Adrenal gland (tissue), 9 donors: ENCODE measurements at regions not wholly inside any gene's neighbourhood (a gene's known extent, or its start where the extent isn't known, plus 50 kb on each side); places are given as distances from the start of the nearest gene placed in this dataset.
A peak's percentile ranks its signal among the peaks of the same experiment; 100 is the strongest.

Source experiments
- DNase-seq, 7 donors: peaks; one replicate each; pipeline ENCODE4 v3.0.0-alpha.2; 2019 to 2020
- H3K27ac ChIP-seq, 5 donors: fragments of 200-600 bp; sonication (generic) in 4 of 5; 1 replicate in 3 of 5; 2 replicates in 2 of 5; pipeline versions ENCODE4 v1.5.1 to v1.8.0; 2016 to 2020; ENCODE audit warnings: mild to moderate bottlenecking in 1 of 5
- H3K27me3 ChIP-seq: fragments of 200-600 bp; 2 replicates; pipeline ENCODE4 v1.8.0; 2021
- H3K36me3 ChIP-seq, 2 donors: fragments of 200-600 bp; replicated peaks in 1 of 2; 1 replicate in 1 of 2; 2 replicates in 1 of 2; pipeline versions ENCODE4 v1.5.1 to v1.8.0; 2018 to 2022
- H3K4me1 ChIP-seq, 2 donors: fragments of 200-600 bp; replicated peaks in 1 of 2; 1 replicate in 1 of 2; 2 replicates in 1 of 2; pipeline versions ENCODE4 v1.5.1 to v1.8.0; 2018 to 2021
- H3K4me3 ChIP-seq, 4 donors: fragments of 200-600 bp; sonication (generic) in 3 of 4; one replicate each; pipeline ENCODE4 v1.5.1; 2016 to 2018
- H3K9me3 ChIP-seq, 3 donors: fragments of 200-600 bp; sonication (generic) in 1 of 3; replicated peaks in 1 of 3; 1 replicate in 2 of 3; 2 replicates in 1 of 3; pipeline versions ENCODE4 v1.5.1 to v1.8.0; 2016 to 2021
- POLR2A ChIP-seq, 2 donors: fragments of 450-650 bp; IDR thresholded peaks; one replicate each; pipeline ENCODE4 v1.6.1; 2017; ENCODE audit warnings: antibody characterized with exemption in 2 of 2, mild to moderate bottlenecking in 2 of 2, moderate library complexity in 1 of 2
- WGBS, 4 donors: extraction: QIAGEN DNeasy Blood & Tissue Kit in 2 of 4; methylation state at CpG; one replicate each; pipeline versions ENCODE4 v1.1.5 to v1.1.7; 2013 to 2017; 5-methylcytosine and 5-hydroxymethylcytosine counted together
- intact Hi-C, 2 donors: fragments of 100-400 bp; cut with DNase I; formaldehyde crosslinking; loops; one replicate each; pipeline versions ENCODE4 v1.14.1 to v1.15.0; 2022 to 2023
- TF ChIP-seq, protein P1 (sequence below), 6 experiments: fragments of 450-650 bp in 4 of 6; fragments of 200-600 bp in 2 of 6; sonication (generic) in 1 of 6; IDR thresholded peaks; 1 replicate in 5 of 6; 2 replicates in 1 of 6; pipeline versions ENCODE4 v1.5.1 to v1.8.0; 2016 to 2021; ENCODE audit warnings: antibody characterized with exemption in 6 of 6, mild to moderate bottlenecking in 2 of 6, moderate library complexity in 1 of 6
- donor health status: healthy with polysubstance abuse.
- donor health status: Bipolar disorder and iron deficiency.
- donor health status: DM: yes; HTN: yes; CAD: no.
- donor health status: DM: no; HTN: no; CAD: no.
- donor health status: DM: no; HTN: no; CAD: no.

DNA sequence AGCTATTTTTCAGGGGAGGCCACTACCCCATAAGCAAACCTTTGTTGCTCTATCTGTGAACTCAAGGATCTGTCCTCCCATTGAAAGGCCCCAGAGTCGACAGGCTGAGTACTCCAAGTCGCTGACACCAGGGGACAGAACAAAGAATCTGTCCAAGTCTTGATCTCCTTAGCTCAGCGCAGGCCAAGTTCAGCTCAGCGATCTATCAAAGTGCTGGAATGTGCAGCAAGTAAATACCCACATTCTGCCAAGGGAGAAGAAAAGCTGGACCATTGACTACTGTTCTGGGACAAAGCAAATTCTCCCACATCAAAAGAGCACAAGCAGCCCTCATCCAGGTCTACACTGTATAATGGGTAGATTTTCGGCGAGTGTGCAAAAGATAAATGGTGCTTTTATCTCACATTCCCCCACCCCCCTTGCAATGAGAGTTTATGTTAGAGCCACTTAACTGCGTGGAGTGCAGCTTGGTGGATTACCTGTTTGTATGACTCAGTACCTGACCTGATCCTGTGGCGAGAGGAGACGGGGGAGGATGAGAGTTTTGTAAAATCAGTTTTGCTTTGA, 391.7 kb upstream of the SGCG start:
- Histone ChIP-seq H3K36me3 (no peaks in the 10 kb centered on the region), H3K9me3 (no peaks in the 10 kb centered on the region), H3K4me3 (no peak overlapping the region), H3K27ac (no peak overlapping the region), H3K4me1 (no peaks in the 10 kb centered on the region), H3K27me3 (peaks cover 16% of the 10 kb centered on the region)
- WGBS, 4 donors = 69 to 72% (median 70%) methylated on average over 9 of the region's 9 CpGs
- DNase-seq = no peak
- TF ChIP-seq, protein P1, sequence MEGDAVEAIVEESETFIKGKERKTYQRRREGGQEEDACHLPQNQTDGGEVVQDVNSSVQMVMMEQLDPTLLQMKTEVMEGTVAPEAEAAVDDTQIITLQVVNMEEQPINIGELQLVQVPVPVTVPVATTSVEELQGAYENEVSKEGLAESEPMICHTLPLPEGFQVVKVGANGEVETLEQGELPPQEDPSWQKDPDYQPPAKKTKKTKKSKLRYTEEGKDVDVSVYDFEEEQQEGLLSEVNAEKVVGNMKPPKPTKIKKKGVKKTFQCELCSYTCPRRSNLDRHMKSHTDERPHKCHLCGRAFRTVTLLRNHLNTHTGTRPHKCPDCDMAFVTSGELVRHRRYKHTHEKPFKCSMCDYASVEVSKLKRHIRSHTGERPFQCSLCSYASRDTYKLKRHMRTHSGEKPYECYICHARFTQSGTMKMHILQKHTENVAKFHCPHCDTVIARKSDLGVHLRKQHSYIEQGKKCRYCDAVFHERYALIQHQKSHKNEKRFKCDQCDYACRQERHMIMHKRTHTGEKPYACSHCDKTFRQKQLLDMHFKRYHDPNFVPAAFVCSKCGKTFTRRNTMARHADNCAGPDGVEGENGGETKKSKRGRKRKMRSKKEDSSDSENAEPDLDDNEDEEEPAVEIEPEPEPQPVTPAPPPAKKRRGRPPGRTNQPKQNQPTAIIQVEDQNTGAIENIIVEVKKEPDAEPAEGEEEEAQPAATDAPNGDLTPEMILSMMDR (IDR thresholded peaks at IDR 0.05) = no peak
- no peak for TF ChIP-seq POLR2A (IDR thresholded peaks at IDR 0.05)
- intact Hi-C loops = no loop called here

DNA sequence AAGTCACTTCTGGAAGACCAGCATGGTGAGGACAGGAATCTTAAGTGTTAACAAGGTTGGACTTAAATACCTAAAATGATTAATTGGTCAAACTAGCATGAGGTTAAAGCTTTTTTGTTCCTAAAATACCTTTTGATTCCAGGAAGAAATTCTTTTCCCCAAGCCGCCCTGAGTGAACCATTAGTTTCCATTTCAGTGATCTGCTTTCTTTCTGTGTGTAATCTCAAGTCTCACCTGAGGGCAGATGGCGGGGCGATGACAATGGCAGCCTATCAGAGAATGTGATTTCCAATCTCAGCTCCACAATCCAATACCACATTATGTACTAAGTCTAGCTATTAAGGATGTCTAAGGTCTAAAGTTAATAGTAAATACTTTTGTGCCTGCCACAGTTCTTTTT, 390.9 kb upstream of the SGCG start:
- WGBS, 4 donors = 60 to 82% (median 77%) methylated on average over 3 of the region's 3 CpGs
- H3K36me3 ChIP-seq = no peaks in the 10 kb centered on the region
- intact Hi-C loops = loop anchor here in 1 of 2 donors (10.0 kb wide), 1 partner anchor 1155 kb away; no protein-coding TSS in a partner anchor
- H3K9me3 ChIP-seq = no peaks in the 10 kb centered on the region
- H3K27ac ChIP-seq = no peak overlapping the region
- H3K4me3 ChIP-seq = no peak overlapping the region
- TF ChIP-seq, protein P1 (IDR thresholded peaks at IDR 0.05) = no peak
- no peak for TF ChIP-seq POLR2A (IDR thresholded peaks at IDR 0.05)
- no peaks in the 10 kb centered on the region for H3K4me1 ChIP-seq
- DNase-seq = no peak
- H3K27me3 ChIP-seq = peaks cover 16% of the 10 kb centered on the region

DNA sequence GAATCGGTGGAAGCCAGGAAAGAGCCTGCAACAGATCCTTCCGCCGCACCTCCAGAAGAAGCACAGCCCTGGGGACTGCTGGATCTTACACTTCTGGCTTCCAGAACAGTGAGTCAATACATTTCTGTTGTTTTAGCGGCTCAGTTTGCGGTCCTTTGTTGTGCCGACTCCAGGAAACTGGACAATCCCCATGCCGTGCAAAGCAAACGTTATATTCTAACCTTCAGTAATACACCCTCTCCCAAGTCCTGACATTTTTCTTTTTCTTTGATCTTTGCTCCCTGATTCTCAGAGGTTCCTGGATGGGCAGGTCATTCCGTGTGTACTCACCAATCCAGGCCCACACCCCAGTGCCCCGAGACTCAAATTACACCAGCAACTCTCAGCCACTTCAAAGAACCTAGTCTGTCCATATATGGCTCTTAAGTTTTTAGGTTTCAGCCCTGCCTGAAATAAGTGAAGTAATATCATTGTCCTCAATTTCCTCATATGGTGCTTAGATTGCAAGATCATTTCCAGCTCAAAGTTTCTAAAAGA, 387.1 kb upstream of the SGCG start:
- no peak for TF ChIP-seq POLR2A (IDR thresholded peaks at IDR 0.05)
- TF ChIP-seq, protein P1 (IDR thresholded peaks at IDR 0.05) = no peak
- intact Hi-C loops = loop anchor here in 1 of 2 donors (10.0 kb wide), 1 partner anchor 1159 kb away; no protein-coding TSS in a partner anchor
- Histone ChIP-seq H3K4me3 (no peak overlapping the region), H3K4me1 (no peaks in the 10 kb centered on the region), H3K9me3 (no peaks in the 10 kb centered on the region), H3K36me3 (no peaks in the 10 kb centered on the region), H3K27me3 (peaks cover 12% of the 10 kb centered on the region), H3K27ac (no peak overlapping the region)
- WGBS, 4 donors = 85 to 88% (median 86%) methylated on average over 10 of the region's 10 CpGs
- DNase-seq = no peak

DNA sequence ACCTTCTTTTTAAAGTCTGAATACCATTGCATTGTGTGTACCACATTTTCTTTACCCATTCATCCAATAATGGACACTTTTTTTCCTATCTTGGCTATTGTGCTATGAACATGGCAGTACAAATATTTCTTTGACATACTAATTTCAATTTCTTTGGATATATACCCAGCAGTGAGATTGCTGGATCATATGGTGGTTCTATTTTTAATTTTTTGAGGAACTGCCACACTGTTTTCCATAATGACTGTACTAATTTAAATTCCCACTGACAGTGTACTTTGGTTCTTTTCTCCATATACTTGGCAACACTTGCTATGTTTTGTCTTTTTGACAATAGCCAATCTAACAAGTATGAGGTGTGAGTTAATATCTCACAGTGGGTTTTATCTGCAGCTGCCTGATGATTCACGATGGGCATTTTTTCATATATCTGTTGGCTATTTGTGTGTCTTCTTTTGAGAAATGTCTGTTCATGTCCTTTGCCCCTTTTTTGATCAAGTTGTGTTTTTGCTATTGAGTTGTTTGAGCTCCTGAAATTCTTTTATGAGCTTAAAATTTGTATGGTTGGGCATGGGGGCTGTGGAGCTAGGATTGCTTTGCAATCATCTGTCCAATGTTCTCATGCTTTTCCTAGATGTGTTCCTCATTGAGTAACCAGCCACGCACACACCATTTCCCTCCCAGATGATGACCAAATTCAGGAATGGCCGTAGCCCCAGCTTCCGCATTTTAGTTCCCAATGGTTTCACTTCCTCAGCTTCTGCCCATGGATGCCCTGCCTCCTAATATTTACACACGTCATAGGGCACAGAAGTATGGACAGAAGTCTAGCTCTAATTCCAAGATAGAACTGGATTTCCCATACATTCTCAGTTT, 380.0 kb upstream of the SGCG start:
- Histone ChIP-seq H3K27ac (no peak overlapping the region), H3K27me3 (no peaks in the 10 kb centered on the region), H3K4me1 (no peaks in the 10 kb centered on the region), H3K4me3 (no peak overlapping the region), H3K36me3 (no peaks in the 10 kb centered on the region), H3K9me3 (no peaks in the 10 kb centered on the region)
- TF ChIP-seq, protein P1 (IDR thresholded peaks at IDR 0.05) = no peak
- no peak for TF ChIP-seq POLR2A (IDR thresholded peaks at IDR 0.05)
- intact Hi-C loops = loop anchor here in 1 of 2 donors (5.0 kb wide), 1 partner anchor 217 kb away; no protein-coding TSS in a partner anchor
- 47 to 58% (median 48%) methylated on average over 5 of the region's 5 CpGs for WGBS, 4 donors
- DNase-seq = peak; percentile 23 to 74 (median 46)
